Parathyroid adenoma (tissue), 2 donors: ENCODE measurements at regions not wholly inside any gene's neighbourhood (a gene's known extent, or its start where the extent isn't known, plus 50 kb on each side); places are given as distances from the start of the nearest gene placed in this dataset.

ENCODE experiments used
- H2AFZ ChIP-seq: fragments of 300-600 bp; sonication (generic); one replicate; pipeline ENCODE4 v1.7.0; 2017; ENCODE audit warnings: antibody characterized with exemption, mild to moderate bottlenecking
- H3K27ac ChIP-seq: fragments of 300-600 bp; sonication (generic); one replicate; pipeline ENCODE4 v1.7.0; 2017
- H3K27me3 ChIP-seq: fragments of 300-600 bp; sonication (generic); one replicate; pipeline ENCODE4 v1.7.0; 2017; ENCODE audit warnings: low read length; ENCODE audit not compliant: control insufficient read depth, insufficient read depth
- H3K36me3 ChIP-seq: fragments of 300-600 bp; sonication (generic); one replicate; pipeline ENCODE4 v1.7.0; 2017; ENCODE audit warnings: low read length; ENCODE audit not compliant: control insufficient read depth, insufficient read depth
- H3K4me1 ChIP-seq: fragments of 300-600 bp; sonication (generic); one replicate; pipeline ENCODE4 v1.7.0; 2017; ENCODE audit warnings: control low read depth
- H3K4me2 ChIP-seq: fragments of 300-600 bp; sonication (generic); one replicate; pipeline ENCODE4 v1.7.0; 2017; ENCODE audit warnings: low read length
- H3K4me3 ChIP-seq: fragments of 300-600 bp; sonication (generic); one replicate; pipeline ENCODE4 v1.7.0; 2017; ENCODE audit warnings: low read depth, low read length
- H3K79me2 ChIP-seq: fragments of 300-600 bp; sonication (generic); one replicate; pipeline ENCODE4 v1.7.0; 2017; ENCODE audit warnings: control low read depth
- H3K9ac ChIP-seq: fragments of 300-600 bp; sonication (generic); one replicate; pipeline ENCODE4 v1.7.0; 2017; ENCODE audit warnings: mild to moderate bottlenecking
- H3K9me3 ChIP-seq: fragments of 300-600 bp; sonication (generic); one replicate; pipeline ENCODE4 v1.7.0; 2017; ENCODE audit warnings: low read length; ENCODE audit not compliant: control insufficient read depth
- CTCF ChIP-seq: fragments of 300-600 bp; sonication (generic); IDR thresholded peaks from one replicate; pipeline ENCODE4 v1.7.0; 2017; ENCODE audit warnings: antibody characterized with exemption, mild to moderate bottlenecking
- donor health status: primary hyperparathyroidism.

DNA sequence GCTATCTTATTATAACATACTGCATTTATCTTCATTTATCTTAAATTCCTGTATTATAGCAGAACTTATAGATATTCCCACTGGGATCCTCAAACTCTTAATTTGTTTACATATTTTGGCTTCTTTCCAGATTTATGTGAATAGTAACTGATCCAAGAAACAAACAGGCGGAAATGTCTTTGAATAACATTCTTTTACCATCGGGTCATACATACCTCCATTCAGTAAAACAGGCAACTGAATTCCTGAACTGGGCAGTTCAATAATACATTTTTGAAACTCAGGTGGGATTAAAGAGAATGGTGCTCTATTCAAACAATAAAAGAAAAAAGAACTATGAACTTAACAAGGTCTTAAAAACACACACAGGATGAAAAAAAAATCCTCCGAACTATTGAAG lies 337.4 kb downstream of the CRPPA start:
- Histone ChIP-seq H3K4me2 (no peak overlapping the region), H3K9me3 (no peaks in the 10 kb centered on the region), H3K36me3 (no peaks in the 10 kb centered on the region), H3K4me1 (no peaks in the 10 kb centered on the region), H3K27ac (no peak overlapping the region), H2AFZ (no peak overlapping the region), H3K79me2 (no peaks in the 10 kb centered on the region), H3K27me3 (no peaks in the 10 kb centered on the region), H3K9ac (no peak overlapping the region), H3K4me3 (no peak overlapping the region)
- no peak for TF ChIP-seq CTCF

DNA sequence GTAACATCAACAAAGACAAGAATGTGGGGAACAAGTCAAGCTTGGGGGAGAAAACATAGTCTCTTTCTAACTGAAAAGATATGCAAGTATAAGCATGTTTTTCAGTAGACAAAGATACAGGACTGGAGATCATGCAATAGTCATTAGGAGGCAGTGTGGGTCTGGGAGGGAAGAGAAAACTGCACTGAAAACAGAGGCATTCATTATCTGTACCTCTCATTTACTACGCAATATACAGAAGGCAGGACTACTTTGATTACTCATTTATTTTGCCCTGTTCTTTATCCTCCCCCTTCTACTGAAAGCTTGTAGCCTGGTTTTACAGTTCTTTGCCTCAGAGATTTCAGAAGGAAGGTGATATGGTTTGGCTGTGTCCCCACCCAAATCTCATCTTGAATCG lies 341.2 kb downstream of the CRPPA start:
- TF ChIP-seq CTCF = no peak
- Histone ChIP-seq H3K79me2 (no peaks in the 10 kb centered on the region), H3K36me3 (no peaks in the 10 kb centered on the region), H3K27me3 (no peaks in the 10 kb centered on the region), H3K4me2 (no peak overlapping the region), H3K9ac (no peak overlapping the region), H3K4me1 (no peaks in the 10 kb centered on the region), H3K27ac (no peak overlapping the region), H2AFZ (no peak overlapping the region), H3K4me3 (no peak overlapping the region), H3K9me3 (no peaks in the 10 kb centered on the region)

DNA sequence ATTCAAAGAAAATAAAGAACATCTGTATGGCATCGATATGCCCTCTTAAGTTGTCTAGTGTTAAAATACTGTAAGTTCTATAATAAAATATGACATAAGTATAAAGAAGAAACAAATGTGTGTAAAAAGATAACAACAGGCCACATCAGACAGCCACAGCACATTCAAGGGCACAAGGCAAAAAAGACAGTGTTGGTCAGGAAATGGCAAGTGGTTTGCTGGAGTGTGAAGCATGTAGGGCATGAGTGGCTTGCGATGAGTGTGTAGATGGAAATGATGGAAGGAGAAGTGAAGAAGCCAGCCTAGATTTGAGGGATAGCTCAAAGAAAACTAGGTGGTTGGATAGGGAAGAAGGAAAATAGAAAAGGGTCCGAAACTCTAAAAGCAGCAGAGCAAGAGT lies 341.6 kb downstream of the CRPPA start:
- H3K4me1 ChIP-seq = no peaks in the 10 kb centered on the region
- H3K9ac ChIP-seq = no peak overlapping the region
- H3K27me3 ChIP-seq = no peaks in the 10 kb centered on the region
- H3K9me3 ChIP-seq = no peaks in the 10 kb centered on the region
- no peak overlapping the region for H3K4me2 ChIP-seq
- no peak for TF ChIP-seq CTCF
- H3K79me2 ChIP-seq = no peaks in the 10 kb centered on the region
- no peak overlapping the region for H3K4me3 ChIP-seq
- H2AFZ ChIP-seq = no peak overlapping the region
- no peaks in the 10 kb centered on the region for H3K36me3 ChIP-seq
- H3K27ac ChIP-seq = no peak overlapping the region

DNA sequence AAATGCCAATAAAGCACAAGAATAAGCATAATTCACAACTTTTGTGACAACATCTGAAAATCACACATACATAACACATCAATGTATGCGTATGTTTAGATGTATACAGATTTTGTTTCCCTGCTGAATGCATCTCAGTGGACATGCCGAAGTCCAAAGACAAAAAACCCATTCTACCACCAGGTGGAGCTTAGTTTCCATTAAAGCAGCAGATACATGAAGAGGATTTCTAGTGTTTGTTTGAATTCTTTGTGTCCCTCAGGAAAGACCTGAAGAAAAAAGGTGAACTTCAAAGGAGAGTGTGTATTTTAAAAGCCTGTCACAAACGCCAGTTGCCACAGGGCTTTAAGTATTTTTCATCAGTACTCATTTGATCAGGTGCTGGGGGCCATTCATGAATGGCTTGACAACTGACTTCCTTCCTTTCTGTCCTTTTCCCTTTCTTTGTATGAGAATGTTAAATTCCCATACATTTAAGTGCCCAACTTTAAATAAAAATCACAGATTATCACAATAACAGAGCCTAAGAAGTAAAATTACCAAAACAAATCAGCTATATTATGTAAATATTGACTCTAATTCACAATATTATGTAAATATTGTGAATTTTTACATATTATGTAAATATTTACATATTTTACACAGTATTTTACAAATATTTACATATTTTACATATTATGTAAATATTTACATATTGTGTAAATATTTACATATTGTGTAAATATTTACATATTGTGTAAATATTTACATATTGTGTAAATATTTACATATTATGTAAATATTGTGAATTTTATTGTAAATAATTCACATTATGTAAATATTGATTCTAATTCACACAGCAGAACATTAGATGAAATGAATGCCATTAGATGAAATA lies 343.0 kb downstream of the CRPPA start:
- Histone ChIP-seq H3K36me3 (no peaks in the 10 kb centered on the region), H3K27me3 (no peaks in the 10 kb centered on the region), H3K4me3 (no peak overlapping the region), H3K9ac (no peak overlapping the region), H2AFZ (no peak overlapping the region), H3K27ac (no peak overlapping the region), H3K9me3 (no peaks in the 10 kb centered on the region), H3K4me1 (no peaks in the 10 kb centered on the region), H3K79me2 (no peaks in the 10 kb centered on the region), H3K4me2 (no peak overlapping the region)
- peak; percentile 36 for TF ChIP-seq CTCF
